ENCODE measurements at regions not wholly inside any gene's neighbourhood (a gene's known extent, or its start where the extent isn't known, plus 50 kb on each side); places are given as distances from the start of the nearest gene placed in this dataset.
"Not testable (repeated sequence)": the region's sequence is repeated elsewhere in the genome, so short reads cannot be mapped to it uniquely, and the experiment has no call there.

- no peak overlapping the region for H3K4me3 ChIP-seq (replicated peaks; ENCODE audit: low read depth, low read length)
- TF ChIP-seq CTCF (IDR thresholded peaks at IDR 0.05; ENCODE audit: low read depth, low read length, missing control alignments) = no peak
- no peak for DNase-seq (ENCODE audit: extremely low read depth, low read depth)
Measured at GRCh38 chr1:219717536-219717935, 104.6 kb upstream of the ZC3H11B start.

- TF ChIP-seq CTCF (IDR thresholded peaks at IDR 0.05; ENCODE audit: low read depth, low read length, missing control alignments) = no peak
- DNase-seq (ENCODE audit: extremely low read depth, low read depth) = no peak
- no peak overlapping the region for H3K4me3 ChIP-seq (replicated peaks; ENCODE audit: low read depth, low read length)
Measured at GRCh38 chr1:219716611-219717114, 103.8 kb upstream of the ZC3H11B start.

- TF ChIP-seq CTCF (IDR thresholded peaks at IDR 0.05; ENCODE audit: low read depth, low read length, missing control alignments) = no peak
- H3K4me3 ChIP-seq (replicated peaks; ENCODE audit: low read depth, low read length) = no peak overlapping the region
- no peak for DNase-seq (ENCODE audit: extremely low read depth, low read depth)
Measured at GRCh38 chr1:219713981-219714381, 101.1 kb upstream of the ZC3H11B start.

- no peak for TF ChIP-seq CTCF (IDR thresholded peaks at IDR 0.05; ENCODE audit: low read depth, low read length, missing control alignments)
- DNase-seq (ENCODE audit: extremely low read depth, low read depth) = no peak
- no peak overlapping the region for H3K4me3 ChIP-seq (replicated peaks; ENCODE audit: low read depth, low read length)
Measured at GRCh38 chr1:219712506-219712905, 99.6 kb upstream of the ZC3H11B start.

- peak; percentile 84 for DNase-seq (ENCODE audit: extremely low read depth, low read depth)
- H3K4me3 ChIP-seq (replicated peaks; ENCODE audit: low read depth, low read length) = no peak overlapping the region
- no peak for TF ChIP-seq CTCF (IDR thresholded peaks at IDR 0.05; ENCODE audit: low read depth, low read length, missing control alignments)
Measured at GRCh38 chr1:219710529-219711194, 97.8 kb upstream of the ZC3H11B start.

GRCh38 chr1:219708919-219709543 lies 96.1 kb upstream of the ZC3H11B start:
- no peak for TF ChIP-seq CTCF (IDR thresholded peaks at IDR 0.05; ENCODE audit: low read depth, low read length, missing control alignments)
- no peak overlapping the region for H3K4me3 ChIP-seq (replicated peaks; ENCODE audit: low read depth, low read length)
- no peak for DNase-seq (ENCODE audit: extremely low read depth, low read depth)

- not testable (repeated sequence) for DNase-seq (ENCODE audit: extremely low read depth, low read depth); H3K4me3 ChIP-seq (replicated peaks; ENCODE audit: low read depth, low read length)
Measured at GRCh38 chr1:219707885-219708284, 95.0 kb upstream of the ZC3H11B start.

GRCh38 chr1:219704331-219704730 lies 91.4 kb upstream of the ZC3H11B start:
- not testable (repeated sequence) for H3K4me3 ChIP-seq (replicated peaks; ENCODE audit: low read depth, low read length); DNase-seq (ENCODE audit: extremely low read depth, low read depth)

Data from HFF-Myc (cell line).